Upper lobe of left lung (tissue), 4 donors: ENCODE measurements at regions not wholly inside any gene's neighbourhood (a gene's known extent, or its start where the extent isn't known, plus 50 kb on each side); places are given as distances from the start of the nearest gene placed in this dataset.

Experiments used
- CTCF ChIP-seq, 6 experiments: fragments of 450-650 bp in 4 of 6; fragments of 200-600 bp in 2 of 6; sonication (generic) in 2 of 6; IDR thresholded peaks; one replicate each; pipeline ENCODE4 v1.5.1; 2016 to 2019; ENCODE audit warnings: antibody characterized with exemption in 6 of 6
- EP300 ChIP-seq, 4 donors: sonication (generic); formaldehyde crosslinking; IDR thresholded peaks; one replicate each; pipeline ENCODE4 v1.5.1; 2017; ENCODE audit warnings: antibody characterized with exemption in 4 of 4, control low read depth in 2 of 4
- POLR2A ChIP-seq, 4 donors: fragments of 450-650 bp; IDR thresholded peaks; one replicate each; pipeline ENCODE4 v1.5.1; 2016 to 2017; ENCODE audit warnings: antibody characterized with exemption in 4 of 4, mild to moderate bottlenecking in 2 of 4
- POLR2AphosphoS5 ChIP-seq, 2 donors: sonication (generic); formaldehyde crosslinking; IDR thresholded peaks; one replicate each; pipeline ENCODE4 v1.5.1; 2017; ENCODE audit warnings: antibody characterized with exemption in 2 of 2

- TF ChIP-seq CTCF (IDR thresholded peaks at IDR 0.05) (no peak), POLR2A (IDR thresholded peaks at IDR 0.05) (no peak), EP300 (IDR thresholded peaks at IDR 0.05) (no peak), POLR2AphosphoS5 (IDR thresholded peaks at IDR 0.05) (no peak)
Measured at GRCh38 chr9:91056917-91057316, 255.3 kb downstream of the SYK start.
